ENCODE measurements at regions not wholly inside any gene's neighbourhood (a gene's known extent, or its start where the extent isn't known, plus 50 kb on each side); places are given as distances from the start of the nearest gene placed in this dataset.

GRCh38 chr14:85243321-85243720 lies 286.6 kb upstream of the FLRT2 start:
- no peak overlapping the region for H3K4me3 ChIP-seq (ENCODE audit: low read length)

GRCh38 chr14:85247071-85247470 lies 282.9 kb upstream of the FLRT2 start:
- H4K20me1 ChIP-seq (ENCODE audit: insufficient read depth, low read depth, low read length) = no peaks in the 10 kb centered on the region
- H2AFZ ChIP-seq (ENCODE audit: low read length) = no peak overlapping the region
- no peaks in the 10 kb centered on the region for H3K9me2 ChIP-seq (replicated peaks; ENCODE audit: insufficient read depth, low read length)
- no peak overlapping the region for H3K9ac ChIP-seq (ENCODE audit: low read length)
- no peaks in the 10 kb centered on the region for H3K36me3 ChIP-seq (ENCODE audit: insufficient read depth, low read length)
- no peak for DNase-seq
- H3K27ac ChIP-seq (ENCODE audit: low read length) = no peak overlapping the region
- H3K4me3 ChIP-seq (ENCODE audit: low read length) = no peak overlapping the region
- no peak overlapping the region for H3K4me2 ChIP-seq (ENCODE audit: low read depth, low read length, poor library complexity, severe bottlenecking)
- H3K9me3 ChIP-seq (ENCODE audit: low read length) = peaks cover 13% of the 10 kb centered on the region; the same call in 1 of the 2 replicates
- H3K27me3 ChIP-seq (ENCODE audit: low read length) = no peaks in the 10 kb centered on the region
- no peaks in the 10 kb centered on the region for H3K4me1 ChIP-seq (ENCODE audit: low read length)
- H3K79me2 ChIP-seq (ENCODE audit: low read length) = no peaks in the 10 kb centered on the region

More at GRCh38 chr14:85243321-85243720, 286.6 kb upstream of the FLRT2 start:
- Histone ChIP-seq H3K36me3 (ENCODE audit: insufficient read depth, low read length) (no peaks in the 10 kb centered on the region), H4K20me1 (ENCODE audit: insufficient read depth, low read depth, low read length) (no peaks in the 10 kb centered on the region), H3K79me2 (ENCODE audit: low read length) (no peaks in the 10 kb centered on the region), H3K9me2 (replicated peaks; ENCODE audit: insufficient read depth, low read length) (no peaks in the 10 kb centered on the region; the same call in 1 of the 2 replicates), H3K4me1 (ENCODE audit: low read length) (no peaks in the 10 kb centered on the region), H2AFZ (ENCODE audit: low read length) (no peak overlapping the region), H3K9ac (ENCODE audit: low read length) (no peak overlapping the region), H3K9me3 (ENCODE audit: low read length) (peaks cover 15% of the 10 kb centered on the region; the same call in 1 of the 2 replicates), H3K4me2 (ENCODE audit: low read depth, low read length, poor library complexity, severe bottlenecking) (no peak overlapping the region), H3K27me3 (ENCODE audit: low read length) (no peaks in the 10 kb centered on the region), H3K27ac (ENCODE audit: low read length) (no peak overlapping the region)
- DNase-seq = no peak

GRCh38 chr14:85248881-85249635 lies 280.9 kb upstream of the FLRT2 start:
- Histone ChIP-seq H3K4me1 (ENCODE audit: low read length) (no peaks in the 10 kb centered on the region), H2AFZ (ENCODE audit: low read length) (no peak overlapping the region), H3K9me3 (ENCODE audit: low read length) (peaks cover 21% of the 10 kb centered on the region), H3K36me3 (ENCODE audit: insufficient read depth, low read length) (no peaks in the 10 kb centered on the region), H3K27ac (ENCODE audit: low read length) (no peak overlapping the region), H3K79me2 (ENCODE audit: low read length) (no peaks in the 10 kb centered on the region), H3K27me3 (ENCODE audit: low read length) (no peaks in the 10 kb centered on the region), H3K4me3 (ENCODE audit: low read length) (no peak overlapping the region), H3K9ac (ENCODE audit: low read length) (no peak overlapping the region), H3K9me2 (replicated peaks; ENCODE audit: insufficient read depth, low read length) (no peaks in the 10 kb centered on the region), H3K4me2 (ENCODE audit: low read depth, low read length, poor library complexity, severe bottlenecking) (no peak overlapping the region), H4K20me1 (ENCODE audit: insufficient read depth, low read depth, low read length) (no peaks in the 10 kb centered on the region)
- no peak for DNase-seq

GRCh38 chr14:85250414-85251189 lies 279.3 kb upstream of the FLRT2 start:
- no peak for DNase-seq
- Histone ChIP-seq H3K27ac (ENCODE audit: low read length) (no peak overlapping the region), H3K4me3 (ENCODE audit: low read length) (no peak overlapping the region), H2AFZ (ENCODE audit: low read length) (no peak overlapping the region), H4K20me1 (ENCODE audit: insufficient read depth, low read depth, low read length) (no peaks in the 10 kb centered on the region), H3K4me2 (ENCODE audit: low read depth, low read length, poor library complexity, severe bottlenecking) (no peak overlapping the region), H3K9ac (ENCODE audit: low read length) (no peak overlapping the region), H3K79me2 (ENCODE audit: low read length) (no peaks in the 10 kb centered on the region), H3K27me3 (ENCODE audit: low read length) (no peaks in the 10 kb centered on the region), H3K9me3 (ENCODE audit: low read length) (peaks cover 23% of the 10 kb centered on the region), H3K4me1 (ENCODE audit: low read length) (no peaks in the 10 kb centered on the region), H3K9me2 (replicated peaks; ENCODE audit: insufficient read depth, low read length) (no peaks in the 10 kb centered on the region), H3K36me3 (ENCODE audit: insufficient read depth, low read length) (no peaks in the 10 kb centered on the region)

- Histone ChIP-seq H4K20me1 (ENCODE audit: insufficient read depth, low read depth, low read length) (no peaks in the 10 kb centered on the region), H3K79me2 (ENCODE audit: low read length) (no peaks in the 10 kb centered on the region), H3K4me3 (ENCODE audit: low read length) (no peak overlapping the region), H3K9me2 (replicated peaks; ENCODE audit: insufficient read depth, low read length) (no peaks in the 10 kb centered on the region), H2AFZ (ENCODE audit: low read length) (no peak overlapping the region), H3K36me3 (ENCODE audit: insufficient read depth, low read length) (no peaks in the 10 kb centered on the region), H3K4me2 (ENCODE audit: low read depth, low read length, poor library complexity, severe bottlenecking) (no peak overlapping the region), H3K27ac (ENCODE audit: low read length) (no peak overlapping the region), H3K27me3 (ENCODE audit: low read length) (no peaks in the 10 kb centered on the region), H3K9me3 (ENCODE audit: low read length) (peaks cover 27% of the 10 kb centered on the region), H3K9ac (ENCODE audit: low read length) (no peak overlapping the region), H3K4me1 (ENCODE audit: low read length) (no peaks in the 10 kb centered on the region)
- no peak for DNase-seq
Observed at GRCh38 chr14:85252011-85252410, 277.9 kb upstream of the FLRT2 start.

DNA sequence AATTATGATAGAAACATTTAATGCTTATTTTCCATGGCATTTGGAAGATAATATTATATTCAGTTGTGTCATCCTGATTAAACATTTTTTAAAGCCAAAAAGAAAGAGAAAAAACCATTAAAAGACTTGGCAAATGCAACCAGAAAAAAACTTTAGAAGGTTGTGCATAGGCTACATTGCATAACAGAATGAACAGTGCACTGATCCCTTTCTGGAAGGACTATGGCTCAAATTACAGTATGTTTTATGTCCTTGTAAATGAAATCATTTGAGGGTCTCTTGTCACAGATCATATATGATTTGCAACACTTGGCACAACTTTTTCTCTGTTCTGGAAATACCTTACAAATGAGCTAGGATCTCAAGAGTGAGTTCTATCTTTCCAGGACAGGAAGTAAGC lies 275.2 kb upstream of the FLRT2 start:
- Histone ChIP-seq H3K9me3 (ENCODE audit: low read length) (peaks cover 17% of the 10 kb centered on the region), H4K20me1 (ENCODE audit: insufficient read depth, low read depth, low read length) (no peaks in the 10 kb centered on the region), H2AFZ (ENCODE audit: low read length) (no peak overlapping the region), H3K9me2 (replicated peaks; ENCODE audit: insufficient read depth, low read length) (no peaks in the 10 kb centered on the region), H3K27me3 (ENCODE audit: low read length) (no peaks in the 10 kb centered on the region), H3K4me3 (ENCODE audit: low read length) (no peak overlapping the region), H3K79me2 (ENCODE audit: low read length) (no peaks in the 10 kb centered on the region), H3K4me1 (ENCODE audit: low read length) (no peaks in the 10 kb centered on the region), H3K27ac (ENCODE audit: low read length) (no peak overlapping the region), H3K9ac (ENCODE audit: low read length) (no peak overlapping the region), H3K4me2 (ENCODE audit: low read depth, low read length, poor library complexity, severe bottlenecking) (no peak overlapping the region), H3K36me3 (ENCODE audit: insufficient read depth, low read length) (no peaks in the 10 kb centered on the region)
- DNase-seq = no peak

DNA sequence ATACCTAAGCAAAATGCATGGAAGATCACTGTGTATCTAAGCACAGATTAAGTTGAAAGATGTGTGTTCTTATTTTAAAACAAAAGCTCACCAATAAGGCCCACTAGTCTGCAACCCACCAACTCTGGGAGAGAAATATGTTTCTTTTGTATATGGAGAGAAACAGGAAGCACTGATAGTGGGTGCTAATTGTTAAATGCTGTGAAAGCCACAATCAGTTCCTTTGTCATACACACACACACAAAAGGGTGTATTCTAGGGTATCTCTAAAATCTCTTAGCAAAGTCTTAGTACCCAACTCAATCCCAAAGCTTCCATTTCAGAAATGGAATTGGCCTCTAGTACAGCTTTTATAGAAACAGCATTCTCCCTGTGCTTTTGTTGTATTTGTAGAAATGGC lies 272.7 kb upstream of the FLRT2 start:
- no peaks in the 10 kb centered on the region for H4K20me1 ChIP-seq (ENCODE audit: insufficient read depth, low read depth, low read length)
- H3K36me3 ChIP-seq (ENCODE audit: insufficient read depth, low read length) = no peaks in the 10 kb centered on the region
- H3K27me3 ChIP-seq (ENCODE audit: low read length) = no peaks in the 10 kb centered on the region
- no peaks in the 10 kb centered on the region for H3K9me2 ChIP-seq (replicated peaks; ENCODE audit: insufficient read depth, low read length)
- no peak overlapping the region for H3K27ac ChIP-seq (ENCODE audit: low read length)
- H3K9ac ChIP-seq (ENCODE audit: low read length) = no peak overlapping the region
- H3K4me1 ChIP-seq (ENCODE audit: low read length) = no peaks in the 10 kb centered on the region
- no peak overlapping the region for H3K4me2 ChIP-seq (ENCODE audit: low read depth, low read length, poor library complexity, severe bottlenecking)
- no peak for DNase-seq
- peaks cover 19% of the 10 kb centered on the region for H3K9me3 ChIP-seq (ENCODE audit: low read length)
- H2AFZ ChIP-seq (ENCODE audit: low read length) = no peak overlapping the region
- no peaks in the 10 kb centered on the region for H3K79me2 ChIP-seq (ENCODE audit: low read length)
- no peak overlapping the region for H3K4me3 ChIP-seq (ENCODE audit: low read length)

GRCh38 chr14:85263916-85264675 lies 265.8 kb upstream of the FLRT2 start:
- Histone ChIP-seq H3K4me1 (ENCODE audit: low read length) (no peaks in the 10 kb centered on the region), H3K9me2 (replicated peaks; ENCODE audit: insufficient read depth, low read length) (no peaks in the 10 kb centered on the region), H3K27me3 (ENCODE audit: low read length) (no peaks in the 10 kb centered on the region), H3K79me2 (ENCODE audit: low read length) (no peaks in the 10 kb centered on the region), H3K4me2 (ENCODE audit: low read depth, low read length, poor library complexity, severe bottlenecking) (no peak overlapping the region), H3K4me3 (ENCODE audit: low read length) (no peak overlapping the region), H3K9ac (ENCODE audit: low read length) (no peak overlapping the region), H3K27ac (ENCODE audit: low read length) (no peak overlapping the region), H4K20me1 (ENCODE audit: insufficient read depth, low read depth, low read length) (no peaks in the 10 kb centered on the region), H3K36me3 (ENCODE audit: insufficient read depth, low read length) (no peaks in the 10 kb centered on the region), H2AFZ (ENCODE audit: low read length) (no peak overlapping the region), H3K9me3 (ENCODE audit: low read length) (peaks cover 17% of the 10 kb centered on the region)
- no peak for DNase-seq
